Posterior vena cava (tissue), 2 donors: ENCODE measurements at regions not wholly inside any gene's neighbourhood (a gene's known extent, or its start where the extent isn't known, plus 50 kb on each side); places are given as distances from the start of the nearest gene placed in this dataset.
"Not testable (repeated sequence)": the region's sequence is repeated elsewhere in the genome, so short reads cannot be mapped to it uniquely, and the experiment has no call there.

Source experiments
- DNase-seq: peaks from one replicate; pipeline ENCODE4 v3.0.0-alpha.2; 2020; ENCODE audit warnings: low spot score
- intact Hi-C, 2 donors: fragments of 100-400 bp; cut with DNase I; formaldehyde crosslinking; loops; one replicate each; pipeline versions ENCODE4 v1.14.1 to v1.14.2; 2022 to 2023
- donor health status: DM: yes; HTN: yes; CAD: no.
- donor health status: DM: yes; HTN: yes; CAD: no.

DNA sequence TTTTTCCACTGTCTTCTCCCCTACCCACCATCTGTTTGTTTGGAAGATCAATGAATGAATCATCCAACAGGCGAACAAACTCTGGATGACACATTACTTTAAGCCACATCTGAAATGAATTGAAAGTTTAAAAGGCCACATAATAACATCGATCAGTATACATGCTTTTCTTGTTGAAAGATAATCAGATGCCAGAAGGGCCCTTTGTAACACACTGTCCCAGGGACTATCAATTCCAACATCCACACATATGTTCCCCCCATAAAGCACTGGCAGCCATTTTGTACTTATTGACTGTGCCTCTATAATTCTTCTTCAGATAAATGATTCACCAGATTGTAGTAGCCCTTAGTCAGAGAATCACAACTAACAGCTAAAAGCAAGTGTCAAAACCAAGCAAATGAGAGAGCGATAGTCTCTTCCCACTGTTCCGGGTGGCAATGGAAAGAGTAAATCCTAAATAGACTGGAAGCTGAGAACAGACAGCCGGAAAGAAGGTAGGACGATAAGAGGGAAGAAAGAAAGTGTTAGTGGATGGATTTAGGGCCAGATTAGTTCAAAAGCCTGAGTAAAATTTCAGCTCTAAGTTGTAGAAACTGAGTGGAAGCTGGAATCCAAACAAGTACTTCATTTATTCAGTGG, 184.9 kb upstream of the TENT5A start:
- no peak for DNase-seq
- intact Hi-C loops, result no loop called here

GRCh38 chr6:81934936-81935335, 182.5 kb upstream of the TENT5A start:
- DNase-seq, result no peak
- intact Hi-C loops, result no loop called here

DNA sequence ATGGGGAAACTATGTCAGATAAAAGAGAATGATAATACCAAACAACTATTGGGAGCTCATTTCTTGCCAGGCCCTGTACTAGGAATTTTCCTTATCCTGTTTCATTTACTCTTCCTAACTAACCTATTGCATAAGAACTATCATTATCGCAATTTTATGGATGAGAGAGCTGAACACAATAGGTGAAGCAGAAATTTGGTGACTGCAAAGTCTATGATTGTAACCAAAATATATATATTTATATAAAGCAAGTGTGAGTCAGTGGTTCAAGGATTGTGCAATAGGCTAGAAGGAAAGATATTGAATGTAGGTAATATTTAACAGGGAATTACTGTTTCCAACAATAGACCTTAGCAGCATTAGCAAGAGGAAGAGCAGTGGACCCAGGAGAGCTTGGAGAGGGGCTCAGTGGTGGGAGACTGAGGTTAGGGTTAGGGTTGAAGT, 181.1 kb upstream of the TENT5A start:
- no peak for DNase-seq
- intact Hi-C loops, result no loop called here

- DNase-seq, result no peak
- intact Hi-C loops, result no loop called here
These were observed 180.6 kb upstream of the TENT5A start for GRCh38 chr6:81933089-81933488.

DNA sequence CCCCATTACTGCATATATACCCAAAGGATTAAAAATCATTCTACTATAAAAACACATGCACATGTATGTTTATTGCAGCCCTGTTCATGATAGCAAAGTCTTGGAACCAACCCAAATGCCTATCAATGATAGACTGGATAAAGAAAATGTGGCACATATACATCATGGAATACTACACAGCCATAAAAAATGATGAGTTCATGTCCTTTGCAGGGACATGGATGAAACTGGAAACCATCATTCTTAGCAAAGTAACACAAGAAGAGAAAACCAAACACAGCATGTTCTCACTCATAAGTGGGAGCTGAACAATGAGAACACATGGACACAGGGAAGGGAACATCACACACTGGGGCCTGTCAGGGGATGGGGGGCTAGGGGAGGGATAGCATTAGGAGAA, 180.0 kb upstream of the TENT5A start:
- intact Hi-C loops, DNase-seq: not testable (repeated sequence)

DNA sequence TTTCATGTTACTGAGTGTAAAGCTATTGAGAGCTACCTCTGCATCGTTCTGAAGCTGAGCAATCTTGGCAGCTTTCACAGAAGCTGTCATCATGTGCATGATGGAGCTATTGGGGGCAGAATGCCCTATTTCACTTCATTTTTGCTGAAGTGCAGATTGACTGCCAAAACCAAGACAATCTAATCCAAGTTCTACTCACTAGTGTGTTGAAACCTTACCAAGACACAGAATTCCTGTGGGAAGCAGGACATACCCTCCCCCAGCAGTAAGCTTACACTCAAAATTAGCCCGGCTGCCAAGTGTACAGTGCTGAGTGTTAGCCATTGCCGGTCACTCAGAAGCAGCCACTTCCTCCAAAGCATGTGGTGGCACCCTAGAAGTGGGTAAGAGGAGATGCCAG, 177.3 kb upstream of the TENT5A start:
- DNase-seq, result no peak
- intact Hi-C loops, result no loop called here

GRCh38 chr6:81925201-81925600, 172.7 kb upstream of the TENT5A start:
- DNase-seq, result no peak
- intact Hi-C loops, result no loop called here

DNA sequence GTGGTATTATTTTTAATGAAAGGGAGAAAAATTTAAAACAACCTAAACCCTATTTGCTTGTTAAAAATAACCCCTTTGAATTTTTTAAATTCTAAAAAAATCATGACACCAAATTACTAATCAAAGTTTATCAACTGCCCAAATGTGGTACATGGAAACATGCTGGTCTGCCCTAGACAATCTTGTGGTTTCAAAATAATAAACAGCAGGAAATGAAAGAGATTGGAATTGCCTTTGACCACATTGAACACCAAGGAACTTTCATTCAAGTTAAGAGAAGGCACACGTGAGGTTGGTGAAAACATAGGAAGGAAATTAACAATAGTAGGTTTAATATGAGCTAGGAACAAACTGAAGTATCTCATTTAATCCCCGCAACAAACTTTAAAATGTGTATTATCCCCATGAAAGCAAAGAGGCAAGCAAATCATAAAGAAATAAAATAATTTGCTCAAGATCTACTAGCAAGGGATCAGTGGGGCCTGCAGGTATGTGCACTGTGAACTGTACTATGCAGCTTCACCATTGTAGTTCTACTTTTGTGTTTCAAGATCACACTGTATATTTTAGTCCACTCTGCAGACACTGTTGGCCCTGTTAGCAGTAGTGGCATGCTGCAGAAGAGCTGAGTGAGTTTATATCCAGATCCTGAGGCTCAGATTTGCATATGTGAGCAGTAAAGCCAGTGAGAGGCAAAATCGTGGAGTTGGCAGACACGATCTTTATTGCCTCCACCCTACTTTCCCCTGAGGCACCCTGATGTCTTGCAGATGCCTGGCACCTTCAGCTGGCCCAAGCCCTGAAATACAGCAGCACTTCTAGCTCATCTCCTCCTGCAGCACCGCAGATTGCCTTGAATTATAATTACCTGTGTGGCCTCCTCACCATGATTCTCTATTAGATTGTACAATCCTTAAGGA, 157.8 kb upstream of the TENT5A start:
- no peak for DNase-seq
- intact Hi-C loops, result no loop called here

GRCh38 chr6:81909162-81909561, 156.7 kb upstream of the TENT5A start:
- intact Hi-C loops, result no loop called here
- no peak for DNase-seq

DNA sequence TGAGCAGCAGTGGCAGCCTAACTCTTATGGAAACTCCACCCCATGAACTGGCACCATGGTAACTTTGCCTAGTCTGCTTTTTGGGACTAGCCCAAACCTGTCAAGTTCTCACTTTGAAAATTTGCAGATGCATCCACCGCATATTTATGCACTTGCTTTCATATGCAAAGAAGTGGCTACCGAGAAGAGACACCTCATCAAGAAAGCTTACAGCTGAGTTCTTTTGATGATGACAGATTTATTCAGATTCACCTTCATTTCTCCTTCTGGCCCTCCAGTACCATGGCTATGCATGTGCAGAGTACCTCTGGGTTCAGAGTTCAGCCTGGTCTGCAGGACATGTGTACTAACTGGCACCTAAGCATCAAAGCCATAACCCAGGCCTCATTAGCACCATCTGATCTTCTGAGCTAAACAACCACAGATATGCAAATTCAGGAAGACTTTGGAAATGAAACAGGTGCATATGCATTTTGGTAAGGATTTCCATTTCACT, 154.3 kb upstream of the TENT5A start:
- intact Hi-C loops, result no loop called here
- DNase-seq, result no peak

- DNase-seq, result no peak
- intact Hi-C loops, result no loop called here
These were observed 153.6 kb upstream of the TENT5A start for GRCh38 chr6:81906041-81906440.

- DNase-seq, result no peak
- intact Hi-C loops, result no loop called here
These were observed 149.1 kb upstream of the TENT5A start for GRCh38 chr6:81901551-81901966.

- intact Hi-C loops, result no loop called here
- no peak for DNase-seq
These were observed 148.1 kb upstream of the TENT5A start for GRCh38 chr6:81900616-81901015.

DNA sequence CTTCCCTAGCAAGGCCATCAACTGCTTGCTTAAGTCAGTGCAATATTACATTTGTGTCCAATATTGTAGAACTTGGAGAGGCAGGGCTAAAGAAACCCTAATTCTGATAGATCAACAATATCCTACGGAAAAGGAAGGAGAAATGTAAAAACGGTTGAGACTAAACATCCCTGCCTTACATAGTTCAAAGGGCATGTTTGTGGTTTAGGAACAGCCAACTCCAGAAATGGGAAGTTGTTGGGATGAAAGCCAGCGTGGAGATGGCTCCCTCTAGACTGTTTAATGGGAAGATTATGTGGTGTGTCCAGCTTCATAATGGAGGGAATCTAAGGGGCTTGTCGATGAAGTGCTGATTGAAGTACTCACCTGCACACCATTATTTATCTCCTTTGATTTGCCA, 145.3 kb upstream of the TENT5A start:
- no peak for DNase-seq
- intact Hi-C loops, result loop anchor here (5.0 to 10.0 kb wide), 3 partner anchors 50 to 145 kb away; partner anchors contain the start of gene TENT5A (in 1 of the 2)

- no peak for DNase-seq
- intact Hi-C loops, result loop anchor here (5.0 to 10.0 kb wide), 3 partner anchors 50 to 145 kb away; partner anchors contain the start of gene TENT5A (in 1 of the 2)
These were observed 144.3 kb upstream of the TENT5A start for GRCh38 chr6:81896525-81897503.

DNA sequence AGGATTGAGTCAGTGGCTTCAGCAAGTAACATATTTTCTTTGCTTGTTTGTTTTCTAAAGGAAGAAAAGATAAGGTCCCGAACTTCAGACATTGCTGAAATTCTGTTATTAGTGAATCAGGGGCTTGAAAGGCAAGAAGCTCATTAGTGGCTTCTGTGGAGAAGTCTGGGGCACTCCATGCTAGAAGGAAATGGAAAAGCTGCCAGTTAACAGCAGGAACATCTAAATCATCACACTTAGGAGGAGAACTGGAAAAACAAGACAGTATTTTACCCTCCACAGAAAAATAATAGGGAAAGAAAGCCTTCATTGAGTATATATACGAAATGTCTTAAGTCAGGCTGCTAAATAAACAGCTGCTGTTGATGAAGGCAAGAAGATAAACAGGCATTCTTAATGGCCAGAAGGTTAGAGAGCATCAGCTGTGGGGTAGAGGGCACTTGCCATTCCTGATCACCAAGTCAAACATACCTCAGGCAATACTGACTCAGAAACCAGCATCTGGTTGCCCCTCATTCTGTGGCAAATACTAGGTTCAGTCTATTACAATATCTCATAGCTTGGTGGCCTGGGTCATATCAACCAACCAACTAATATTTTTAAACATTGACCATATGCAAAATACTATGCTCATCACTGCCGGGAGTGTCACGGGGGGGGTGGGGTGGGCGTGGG, 143.2 kb upstream of the TENT5A start:
- intact Hi-C loops, result loop anchor here (5.0 to 10.0 kb wide), 3 partner anchors 48 to 143 kb away; partner anchors contain the start of gene TENT5A (in 1 of the 2)
- DNase-seq, result no peak

GRCh38 chr6:81894788-81895271, 142.3 kb upstream of the TENT5A start:
- intact Hi-C loops, result loop anchor here (5.0 to 10.0 kb wide), 3 partner anchors 48 to 143 kb away; partner anchors contain the start of gene TENT5A (in 1 of the 2)
- DNase-seq, result no peak

GRCh38 chr6:81894306-81894705, 141.8 kb upstream of the TENT5A start:
- intact Hi-C loops, result loop anchor here in 1 of 2 donors (10.0 kb wide), 1 partner anchor 50 kb away; no protein-coding TSS in a partner anchor
- no peak for DNase-seq
